Esophagus (tissue), 2 donors: ENCODE measurements at regions not wholly inside any gene's neighbourhood (a gene's known extent, or its start where the extent isn't known, plus 50 kb on each side); places are given as distances from the start of the nearest gene placed in this dataset.

Source experiments
- H3K27ac ChIP-seq, 2 donors: one replicate each; pipeline ENCODE4 v1.5.1; 2013; ENCODE audit warnings: low read depth in 2 of 2, mild to moderate bottlenecking in 2 of 2, inconsistent platforms in 1 of 2, low read length in 1 of 2, moderate library complexity in 1 of 2
- H3K27me3 ChIP-seq, 2 donors: one replicate each; pipeline ENCODE4 v1.6.1; 2013; ENCODE audit warnings: low read length in 2 of 2, control low read depth in 1 of 2, mild to moderate bottlenecking in 1 of 2; ENCODE audit not compliant: insufficient read depth in 2 of 2, control insufficient read depth in 1 of 2
- H3K36me3 ChIP-seq, 2 donors: one replicate each; pipeline ENCODE4 v1.6.1; 2013; ENCODE audit warnings: low read length in 1 of 2; ENCODE audit not compliant: control insufficient read depth in 2 of 2, insufficient read depth in 2 of 2
- H3K4me1 ChIP-seq, 2 donors: one replicate each; pipeline ENCODE4 v1.6.1; 2013; ENCODE audit warnings: low read length in 1 of 2; ENCODE audit not compliant: control insufficient read depth in 2 of 2, insufficient read depth in 2 of 2
- H3K4me3 ChIP-seq, 2 donors: one replicate each; pipeline ENCODE4 v1.5.1; 2013; ENCODE audit warnings: low read length in 2 of 2, mild to moderate bottlenecking in 2 of 2, low read depth in 1 of 2, moderate library complexity in 1 of 2
- H3K9me3 ChIP-seq, 2 donors: one replicate each; pipeline ENCODE4 v1.6.1; 2013; ENCODE audit warnings: mild to moderate bottlenecking in 2 of 2, low read depth in 1 of 2, low read length in 1 of 2, moderate library complexity in 1 of 2; ENCODE audit not compliant: control insufficient read depth in 2 of 2, insufficient read depth in 1 of 2
- WGBS, 2 donors: extraction: QIAGEN DNeasy Blood & Tissue Kit; methylation state at CpG; one replicate each; pipeline ENCODE4 v1.1.7; 2013; 5-methylcytosine and 5-hydroxymethylcytosine counted together
- donor health status: healthy with polysubstance abuse.
- donor health status: Bipolar disorder and iron deficiency.

DNA sequence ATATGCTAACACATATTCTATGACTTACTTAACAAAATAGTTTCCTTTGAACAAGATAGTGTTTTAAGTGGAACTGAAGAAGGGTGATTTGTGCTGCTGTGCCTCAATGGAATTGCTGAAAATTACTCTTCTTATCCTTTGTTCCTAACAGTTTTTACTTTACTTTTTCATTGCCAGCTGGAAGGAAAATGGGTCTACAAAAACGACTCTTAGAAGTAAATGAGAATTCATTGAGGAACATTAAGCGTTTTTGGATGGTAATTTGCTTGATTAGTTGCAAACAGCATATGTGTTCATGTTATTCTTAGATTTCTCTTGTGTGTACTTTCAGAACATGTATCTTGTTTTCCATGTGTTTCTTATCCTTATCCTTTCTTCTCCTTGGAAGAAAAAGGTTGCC, 170.4 kb upstream of the VEGFC start:
- Histone ChIP-seq H3K4me1 (no peaks in the 10 kb centered on the region), H3K9me3 (no peaks in the 10 kb centered on the region), H3K36me3 (no peaks in the 10 kb centered on the region), H3K27ac (no peak overlapping the region), H3K27me3 (no peaks in the 10 kb centered on the region), H3K4me3 (no peak overlapping the region)
- whole genome bisulfite sequencing, 2 donors = 43 to 50% methylated on average over 2 of the region's 2 CpGs

GRCh38 chr4:176964116-176964691, 171.5 kb upstream of the VEGFC start:
- 61 to 67% methylated on average over 3 of the region's 3 CpGs for WGBS, 2 donors
- Histone ChIP-seq H3K9me3 (no peaks in the 10 kb centered on the region), H3K36me3 (no peaks in the 10 kb centered on the region), H3K4me3 (no peak overlapping the region), H3K4me1 (no peaks in the 10 kb centered on the region), H3K27ac (no peak overlapping the region), H3K27me3 (no peaks in the 10 kb centered on the region)

- Histone ChIP-seq H3K36me3 (no peaks in the 10 kb centered on the region), H3K27me3 (no peaks in the 10 kb centered on the region), H3K4me3 (no peak overlapping the region), H3K4me1 (no peaks in the 10 kb centered on the region), H3K27ac (no peak overlapping the region), H3K9me3 (no peaks in the 10 kb centered on the region)
- WGBS, 2 donors = 68 to 79% methylated on average over 3 of the region's 3 CpGs
These were observed 174.9 kb upstream of the VEGFC start for GRCh38 chr4:176967586-176967985.

- no peaks in the 10 kb centered on the region for H3K27me3 ChIP-seq
- H3K4me1 ChIP-seq = no peaks in the 10 kb centered on the region
- WGBS, 2 donors = 72 to 73% methylated on average over 1 of the region's 1 CpG
- no peak overlapping the region for H3K4me3 ChIP-seq
- no peaks in the 10 kb centered on the region for H3K36me3 ChIP-seq
- H3K27ac ChIP-seq = no peak overlapping the region
- H3K9me3 ChIP-seq = no peaks in the 10 kb centered on the region
These were observed 175.4 kb upstream of the VEGFC start for GRCh38 chr4:176968094-176968493.

- H3K4me3 ChIP-seq = no peak overlapping the region
- H3K4me1 ChIP-seq = no peaks in the 10 kb centered on the region
- no peaks in the 10 kb centered on the region for H3K9me3 ChIP-seq
- WGBS, 2 donors = 83 to 86% methylated on average over 2 of the region's 2 CpGs
- no peaks in the 10 kb centered on the region for H3K36me3 ChIP-seq
- no peak overlapping the region for H3K27ac ChIP-seq
- no peaks in the 10 kb centered on the region for H3K27me3 ChIP-seq
These were observed 176.3 kb upstream of the VEGFC start for GRCh38 chr4:176969011-176969410.

GRCh38 chr4:176970853-176971252, 178.1 kb upstream of the VEGFC start:
- no peak overlapping the region for H3K27ac ChIP-seq
- no peaks in the 10 kb centered on the region for H3K36me3 ChIP-seq
- no peak overlapping the region for H3K4me3 ChIP-seq
- H3K27me3 ChIP-seq = no peaks in the 10 kb centered on the region
- no peaks in the 10 kb centered on the region for H3K4me1 ChIP-seq
- no peaks in the 10 kb centered on the region for H3K9me3 ChIP-seq
- 81 to 86% methylated on average over 4 of the region's 4 CpGs for WGBS, 2 donors

GRCh38 chr4:176971576-176972115, 178.9 kb upstream of the VEGFC start:
- Histone ChIP-seq H3K9me3 (no peaks in the 10 kb centered on the region), H3K27me3 (no peaks in the 10 kb centered on the region), H3K4me3 (no peak overlapping the region), H3K4me1 (no peaks in the 10 kb centered on the region), H3K36me3 (no peaks in the 10 kb centered on the region), H3K27ac (no peak overlapping the region)
- WGBS, 2 donors = 77 to 88% methylated on average over 7 of the region's 7 CpGs

DNA sequence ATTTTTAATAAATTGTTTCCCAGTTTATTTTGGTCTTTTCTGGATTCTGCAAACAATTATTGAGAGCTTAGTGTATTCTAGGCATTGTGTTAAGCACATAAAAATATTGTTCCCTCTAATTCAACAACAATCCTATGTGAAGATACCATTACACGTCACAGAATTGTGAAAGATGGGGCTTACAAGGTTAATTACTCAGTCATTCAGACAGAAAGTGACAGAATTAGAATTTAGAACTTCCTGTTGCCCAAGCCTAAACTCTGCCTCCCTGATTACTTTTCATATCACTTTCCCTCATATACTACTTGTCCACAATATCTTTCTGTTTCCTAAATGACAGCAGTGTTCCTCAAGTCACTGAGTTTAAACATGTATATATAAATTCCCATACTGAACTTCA, 186.7 kb upstream of the VEGFC start:
- no peaks in the 10 kb centered on the region for H3K36me3 ChIP-seq
- H3K27me3 ChIP-seq = no peaks in the 10 kb centered on the region
- no peaks in the 10 kb centered on the region for H3K4me1 ChIP-seq
- H3K9me3 ChIP-seq = no peaks in the 10 kb centered on the region
- H3K4me3 ChIP-seq = no peak overlapping the region
- 55 to 67% methylated on average over 1 of the region's 1 CpG for WGBS, 2 donors
- no peak overlapping the region for H3K27ac ChIP-seq

DNA sequence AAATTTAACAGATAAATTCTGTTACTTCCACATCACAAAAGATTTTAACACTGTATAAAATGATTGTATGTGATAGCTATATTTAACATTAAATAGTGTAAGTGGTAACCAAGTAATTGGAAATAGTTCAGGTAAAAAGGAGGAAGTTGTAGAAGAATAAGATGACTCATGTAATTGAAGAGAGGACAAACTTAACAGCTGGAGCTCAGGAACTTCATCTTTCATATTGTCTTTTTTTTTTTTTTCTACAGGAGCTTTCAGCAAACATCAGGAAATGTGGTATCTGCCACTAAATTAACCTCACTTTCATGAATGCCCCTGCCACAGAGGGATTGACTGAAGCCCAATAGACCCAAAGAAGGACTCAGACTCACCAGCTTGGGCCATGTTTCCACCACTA, 188.4 kb upstream of the VEGFC start:
- Histone ChIP-seq H3K4me3 (no peak overlapping the region), H3K27ac (no peak overlapping the region), H3K4me1 (no peaks in the 10 kb centered on the region), H3K27me3 (no peaks in the 10 kb centered on the region), H3K36me3 (no peaks in the 10 kb centered on the region), H3K9me3 (no peaks in the 10 kb centered on the region)

DNA sequence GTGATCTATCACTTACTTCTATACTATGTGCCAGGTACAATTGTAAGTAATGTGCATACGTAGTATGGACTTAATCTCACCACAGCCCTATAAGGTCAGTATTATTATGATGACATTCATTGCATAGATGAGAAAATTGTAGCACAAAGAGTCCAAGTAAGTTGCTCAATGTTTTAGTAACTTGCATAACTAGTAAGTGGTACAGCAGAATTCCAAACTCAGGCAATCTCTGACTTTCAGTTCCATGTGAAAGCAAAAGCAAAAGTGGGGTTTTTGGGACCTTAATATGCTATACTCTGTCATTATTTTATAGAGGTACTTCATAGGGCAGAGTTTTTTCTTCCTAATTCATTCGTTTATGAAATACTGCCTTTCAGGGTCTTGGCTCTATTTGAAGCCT, 188.8 kb upstream of the VEGFC start:
- no peaks in the 10 kb centered on the region for H3K36me3 ChIP-seq
- WGBS, 2 donors = 58 to 68% methylated on average over 2 of the region's 2 CpGs
- no peaks in the 10 kb centered on the region for H3K9me3 ChIP-seq
- no peaks in the 10 kb centered on the region for H3K27me3 ChIP-seq
- H3K27ac ChIP-seq = no peak overlapping the region
- no peaks in the 10 kb centered on the region for H3K4me1 ChIP-seq
- no peak overlapping the region for H3K4me3 ChIP-seq
